Tibial nerve (tissue), 4 donors: ENCODE measurements at regions not wholly inside any gene's neighbourhood (a gene's known extent, or its start where the extent isn't known, plus 50 kb on each side); places are given as distances from the start of the nearest gene placed in this dataset.

ENCODE experiments used
- DNase-seq, 2 donors: peaks; one replicate each; pipeline ENCODE4 v3.0.0-alpha.2; 2019; ENCODE audit warnings: low spot score in 2 of 2
- H3K27ac ChIP-seq, 4 donors: fragments of 200-600 bp; sonication (generic) in 3 of 4; one replicate each; pipeline ENCODE4 v1.5.1; 2017 to 2019; ENCODE audit warnings: mild to moderate bottlenecking in 1 of 4
- H3K27me3 ChIP-seq, 2 donors: fragments of 200-600 bp; sonication (generic) in 1 of 2; one replicate each; pipeline versions ENCODE4 v1.5.1 to v1.6.0; 2017 to 2019
- H3K36me3 ChIP-seq, 3 donors: fragments of 200-600 bp; sonication (generic); one replicate each; pipeline ENCODE4 v1.5.1; 2018 to 2019
- H3K4me1 ChIP-seq, 4 donors: fragments of 200-600 bp; sonication (generic) in 3 of 4; one replicate each; pipeline ENCODE4 v1.5.1; 2017 to 2019
- H3K4me3 ChIP-seq, 4 donors: fragments of 200-600 bp; sonication (generic) in 3 of 4; one replicate each; pipeline ENCODE4 v1.5.1; 2017 to 2019; ENCODE audit warnings: mild to moderate bottlenecking in 1 of 4, moderate library complexity in 1 of 4
- H3K9me3 ChIP-seq, 4 donors: fragments of 200-600 bp; sonication (generic) in 3 of 4; one replicate each; pipeline ENCODE4 v1.5.1; 2017 to 2019
- EP300 ChIP-seq, 2 donors: sonication (generic); formaldehyde crosslinking; IDR thresholded peaks; one replicate each; pipeline ENCODE4 v1.6.1; 2017; ENCODE audit warnings: antibody characterized with exemption in 2 of 2, mild to moderate bottlenecking in 1 of 2
- POLR2A ChIP-seq, 2 donors: fragments of 450-650 bp; IDR thresholded peaks; one replicate each; pipeline ENCODE4 v1.6.1; 2017; ENCODE audit warnings: antibody characterized with exemption in 2 of 2, mild to moderate bottlenecking in 2 of 2, moderate library complexity in 2 of 2
- WGBS, 2 donors: methylation state at CpG; one replicate each; pipeline ENCODE4 v1.1.5; 2018; 5-methylcytosine and 5-hydroxymethylcytosine counted together
- TF ChIP-seq, protein P1 (sequence below), 5 experiments: fragments of 200-600 bp in 3 of 5; fragments of 450-650 bp in 2 of 5; sonication (generic) in 3 of 5; IDR thresholded peaks; one replicate each; pipeline ENCODE4 v1.5.1; 2016 to 2019; ENCODE audit warnings: antibody characterized with exemption in 5 of 5, mild to moderate bottlenecking in 3 of 5, moderate library complexity in 2 of 5

- no peaks in the 10 kb centered on the region for H3K36me3 ChIP-seq
- H3K4me3 ChIP-seq = no peak overlapping the region
- no peaks in the 10 kb centered on the region for H3K27me3 ChIP-seq
- H3K4me1 ChIP-seq = no peaks in the 10 kb centered on the region
- H3K27ac ChIP-seq = no peak overlapping the region
- no peaks in the 10 kb centered on the region for H3K9me3 ChIP-seq
- DNase-seq = no peak
- TF ChIP-seq, protein P1, sequence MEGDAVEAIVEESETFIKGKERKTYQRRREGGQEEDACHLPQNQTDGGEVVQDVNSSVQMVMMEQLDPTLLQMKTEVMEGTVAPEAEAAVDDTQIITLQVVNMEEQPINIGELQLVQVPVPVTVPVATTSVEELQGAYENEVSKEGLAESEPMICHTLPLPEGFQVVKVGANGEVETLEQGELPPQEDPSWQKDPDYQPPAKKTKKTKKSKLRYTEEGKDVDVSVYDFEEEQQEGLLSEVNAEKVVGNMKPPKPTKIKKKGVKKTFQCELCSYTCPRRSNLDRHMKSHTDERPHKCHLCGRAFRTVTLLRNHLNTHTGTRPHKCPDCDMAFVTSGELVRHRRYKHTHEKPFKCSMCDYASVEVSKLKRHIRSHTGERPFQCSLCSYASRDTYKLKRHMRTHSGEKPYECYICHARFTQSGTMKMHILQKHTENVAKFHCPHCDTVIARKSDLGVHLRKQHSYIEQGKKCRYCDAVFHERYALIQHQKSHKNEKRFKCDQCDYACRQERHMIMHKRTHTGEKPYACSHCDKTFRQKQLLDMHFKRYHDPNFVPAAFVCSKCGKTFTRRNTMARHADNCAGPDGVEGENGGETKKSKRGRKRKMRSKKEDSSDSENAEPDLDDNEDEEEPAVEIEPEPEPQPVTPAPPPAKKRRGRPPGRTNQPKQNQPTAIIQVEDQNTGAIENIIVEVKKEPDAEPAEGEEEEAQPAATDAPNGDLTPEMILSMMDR (IDR thresholded peaks at IDR 0.05) = no peak
- TF ChIP-seq EP300 (IDR thresholded peaks at IDR 0.05) (no peak), POLR2A (IDR thresholded peaks at IDR 0.05) (no peak)
- 87 to 95% methylated on average over 2 of the region's 2 CpGs for WGBS, 2 donors
Observed at GRCh38 chr1:58310469-58310868, 236.1 kb downstream of the OMA1 start.

- Histone ChIP-seq H3K27me3 (no peaks in the 10 kb centered on the region), H3K36me3 (no peaks in the 10 kb centered on the region), H3K9me3 (no peaks in the 10 kb centered on the region), H3K4me1 (no peaks in the 10 kb centered on the region), H3K27ac (no peak overlapping the region), H3K4me3 (no peak overlapping the region)
- TF ChIP-seq, protein P1 (IDR thresholded peaks at IDR 0.05) = no peak
- no peak for TF ChIP-seq POLR2A (IDR thresholded peaks at IDR 0.05)
- TF ChIP-seq EP300 (IDR thresholded peaks at IDR 0.05) = no peak
- WGBS, 2 donors = 61 to 63% methylated on average over 1 of the region's 1 CpG
- DNase-seq = no peak
Observed at GRCh38 chr1:58308206-58308605, 238.3 kb downstream of the OMA1 start.

GRCh38 chr1:58307431-58307830, 239.1 kb downstream of the OMA1 start:
- no peak for DNase-seq
- Histone ChIP-seq H3K27ac (no peak overlapping the region), H3K4me1 (no peaks in the 10 kb centered on the region), H3K36me3 (no peaks in the 10 kb centered on the region), H3K27me3 (no peaks in the 10 kb centered on the region), H3K9me3 (no peaks in the 10 kb centered on the region), H3K4me3 (no peak overlapping the region)
- 44 to 81% methylated on average over 1 of the region's 1 CpG for WGBS, 2 donors
- TF ChIP-seq POLR2A (IDR thresholded peaks at IDR 0.05) = no peak

GRCh38 chr1:58305622-58306021, 240.9 kb downstream of the OMA1 start:
- H3K9me3 ChIP-seq = no peaks in the 10 kb centered on the region
- 64 to 77% methylated on average over 1 of the region's 1 CpG for WGBS, 2 donors
- TF ChIP-seq, protein P1 (IDR thresholded peaks at IDR 0.05) = no peak
- TF ChIP-seq POLR2A (IDR thresholded peaks at IDR 0.05) = no peak
- no peak overlapping the region for H3K4me3 ChIP-seq
- no peaks in the 10 kb centered on the region for H3K4me1 ChIP-seq
- no peaks in the 10 kb centered on the region for H3K36me3 ChIP-seq
- no peaks in the 10 kb centered on the region for H3K27me3 ChIP-seq
- no peak for DNase-seq
- no peak overlapping the region for H3K27ac ChIP-seq

GRCh38 chr1:58304346-58304975, 242.1 kb downstream of the OMA1 start:
- WGBS, 2 donors = 61 to 74% methylated on average over 5 of the region's 5 CpGs

More at GRCh38 chr1:58304346-58304975, 242.1 kb downstream of the OMA1 start:
- no peak for DNase-seq
- Histone ChIP-seq H3K27ac (no peak overlapping the region), H3K4me1 (no peaks in the 10 kb centered on the region), H3K9me3 (no peaks in the 10 kb centered on the region), H3K27me3 (no peaks in the 10 kb centered on the region), H3K36me3 (no peaks in the 10 kb centered on the region), H3K4me3 (no peak overlapping the region)
- TF ChIP-seq POLR2A (IDR thresholded peaks at IDR 0.05) (no peak), EP300 (IDR thresholded peaks at IDR 0.05) (no peak)
- TF ChIP-seq, protein P1 (IDR thresholded peaks at IDR 0.05) = no peak
